HG03565 (cell line): ENCODE measurements at regions not wholly inside any gene's neighbourhood (a gene's known extent, or its start where the extent isn't known, plus 50 kb on each side); places are given as distances from the start of the nearest gene placed in this dataset.

ENCODE experiments used
- ATAC-seq: cut with Tn5 transposase; IDR thresholded peaks from one replicate; pipeline ENCODE4 v1.9.1; 2021; ENCODE audit warnings: mild to moderate bottlenecking, moderate library complexity; ENCODE audit not compliant: unreplicated experiment

GRCh38 chrX:5549512-5549911 lies 679.2 kb downstream of the NLGN4X start:
- no peak for ATAC-seq

- ATAC-seq: no peak
Observed at GRCh38 chrX:5537098-5537497, 691.6 kb downstream of the NLGN4X start.

- no peak for ATAC-seq
Observed at GRCh38 chrX:5536261-5536660, 692.4 kb downstream of the NLGN4X start.

GRCh38 chrX:5528057-5528456 lies 700.6 kb downstream of the NLGN4X start:
- no peak for ATAC-seq

- ATAC-seq: no peak
Observed at GRCh38 chrX:5526191-5526590, 702.5 kb downstream of the NLGN4X start.

GRCh38 chrX:5490786-5491563 lies 737.7 kb downstream of the NLGN4X start:
- ATAC-seq: no peak

- ATAC-seq: no peak
Observed at GRCh38 chrX:5474282-5474681, 754.4 kb downstream of the NLGN4X start.

- ATAC-seq: no peak
Observed at GRCh38 chrX:5458300-5458842, 770.3 kb downstream of the NLGN4X start.

- no peak for ATAC-seq
Observed at GRCh38 chrX:5449323-5449722, 779.3 kb downstream of the NLGN4X start.

- ATAC-seq: no peak
Observed at GRCh38 chrX:5431823-5432222, 796.8 kb downstream of the NLGN4X start.

GRCh38 chrX:5425119-5425518 lies 803.5 kb downstream of the NLGN4X start:
- ATAC-seq: no peak

- ATAC-seq: no peak
Observed at GRCh38 chrX:5417381-5417780, 811.3 kb downstream of the NLGN4X start.

GRCh38 chrX:5415738-5416137 lies 812.9 kb downstream of the NLGN4X start:
- ATAC-seq: no peak

GRCh38 chrX:5409106-5409505 lies 819.6 kb downstream of the NLGN4X start:
- ATAC-seq: no peak

- ATAC-seq: no peak
Observed at GRCh38 chrX:5402461-5402860, 826.2 kb downstream of the NLGN4X start.

- no peak for ATAC-seq
Observed at GRCh38 chrX:5399403-5399802, 829.3 kb downstream of the NLGN4X start.

GRCh38 chrX:5397409-5397808 lies 831.3 kb downstream of the NLGN4X start:
- ATAC-seq: no peak

- ATAC-seq: no peak
Observed at GRCh38 chrX:5390376-5390775, 838.3 kb downstream of the NLGN4X start.

- ATAC-seq: peak; percentile 48
Observed at GRCh38 chrX:5388087-5388486, 840.6 kb downstream of the NLGN4X start.

GRCh38 chrX:5380426-5380825 lies 848.2 kb downstream of the NLGN4X start:
- ATAC-seq: no peak

GRCh38 chrX:5341902-5342301 lies 886.8 kb downstream of the NLGN4X start:
- no peak for ATAC-seq

- ATAC-seq: no peak
Observed at GRCh38 chrX:5337160-5337559, 891.5 kb downstream of the NLGN4X start.

GRCh38 chrX:5324546-5324945 lies 904.1 kb downstream of the NLGN4X start:
- ATAC-seq: no peak
